HG03520 (cell line): ENCODE measurements at regions not wholly inside any gene's neighbourhood (a gene's known extent, or its start where the extent isn't known, plus 50 kb on each side); places are given as distances from the start of the nearest gene placed in this dataset.

Experiments
- ATAC-seq: cut with Tn5 transposase; IDR thresholded peaks from one replicate; pipeline ENCODE4 v1.9.1; 2021; ENCODE audit warnings: mild to moderate bottlenecking, moderate library complexity; ENCODE audit not compliant: unreplicated experiment

- ATAC-seq: no peak
Observed at GRCh38 chr2:180325416-180326120, 318.5 kb upstream of the CWC22 start.

- no peak for ATAC-seq
Observed at GRCh38 chr2:180324182-180324581, 317.1 kb upstream of the CWC22 start.

GRCh38 chr2:180322781-180323180 is 315.7 kb upstream of the CWC22 start:
- ATAC-seq: no peak

- ATAC-seq: peak; percentile 91
Observed at GRCh38 chr2:180319586-180320405, 312.7 kb upstream of the CWC22 start.

GRCh38 chr2:180314086-180314485 is 307.0 kb upstream of the CWC22 start:
- no peak for ATAC-seq

GRCh38 chr2:180312542-180312941 is 305.4 kb upstream of the CWC22 start:
- no peak for ATAC-seq

DNA sequence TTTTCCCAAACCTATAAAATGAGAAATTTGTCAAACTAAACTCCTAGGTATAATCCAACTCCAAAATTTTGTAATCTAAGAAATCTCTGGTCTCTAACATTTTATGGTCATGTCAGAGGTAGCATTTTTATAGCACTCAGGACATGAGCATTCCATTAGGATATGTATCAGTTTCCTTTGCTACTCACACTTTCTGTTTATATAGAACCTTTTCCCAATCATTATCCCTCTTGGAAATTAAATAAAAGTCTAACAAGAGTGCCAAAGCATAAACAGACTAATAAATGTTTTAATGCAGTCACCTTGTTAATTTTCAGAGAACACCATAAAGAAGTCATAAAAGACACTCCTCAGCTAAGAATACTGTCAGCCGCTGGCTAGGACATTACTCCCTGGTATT is 300.0 kb upstream of the CWC22 start:
- no peak for ATAC-seq

DNA sequence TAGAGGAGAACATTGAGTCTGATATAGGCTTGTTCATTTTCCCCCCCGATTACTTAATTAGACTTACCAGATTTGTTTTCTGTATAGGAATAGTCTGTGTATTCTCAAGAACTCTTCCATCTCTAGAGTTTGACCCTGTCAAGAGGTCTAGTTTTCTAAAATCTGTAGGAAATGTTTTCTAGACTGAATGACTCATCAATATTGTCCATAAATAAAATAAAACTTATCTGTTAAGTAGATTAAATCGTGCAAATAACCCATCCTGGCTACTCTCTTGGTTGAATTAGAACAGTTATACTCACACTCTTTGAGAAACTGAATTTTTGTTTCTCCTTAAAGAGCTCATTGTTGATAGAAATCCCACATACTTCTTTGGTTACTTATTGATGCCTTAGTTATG is 299.2 kb upstream of the CWC22 start:
- no peak for ATAC-seq

DNA sequence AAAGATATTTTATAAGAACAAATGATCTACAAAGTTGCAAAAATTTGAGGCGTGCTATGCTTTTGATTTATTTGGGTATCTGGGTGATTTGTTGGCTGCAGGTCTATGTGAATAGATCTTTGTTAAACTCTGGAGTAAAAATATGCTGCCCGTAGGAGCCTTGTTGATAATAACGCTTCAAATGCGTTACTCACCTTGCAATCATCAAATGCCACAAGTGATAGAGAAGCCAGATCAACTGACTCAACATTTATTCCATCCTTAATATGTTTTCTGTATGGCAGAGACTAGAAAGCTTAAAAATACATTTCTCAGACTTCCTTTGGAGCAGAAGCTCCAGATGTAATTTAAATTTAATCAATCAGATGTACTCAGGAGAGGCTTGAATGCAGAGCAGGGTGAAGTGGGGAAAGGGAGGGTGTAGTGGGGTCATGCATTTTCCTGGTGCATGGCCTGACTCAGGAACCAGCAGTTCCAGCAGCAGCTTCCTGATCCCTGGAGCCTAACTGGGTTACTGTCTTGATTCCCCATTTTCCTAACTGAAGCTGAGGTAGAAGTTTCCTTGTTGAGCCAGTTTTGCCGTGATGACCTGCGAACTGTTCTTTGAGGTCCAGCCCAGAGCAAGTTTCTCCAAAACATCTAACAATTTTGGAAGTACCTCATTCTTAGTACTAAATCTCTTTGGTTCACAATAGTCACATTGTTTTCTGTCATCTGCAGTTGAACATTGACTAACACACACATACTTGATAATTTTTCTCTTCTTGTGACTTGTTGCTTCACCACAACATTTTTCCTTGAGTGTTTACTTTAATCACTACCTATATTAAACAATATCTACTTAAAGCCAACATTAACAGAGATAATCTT is 284.7 kb upstream of the CWC22 start:
- no peak for ATAC-seq

DNA sequence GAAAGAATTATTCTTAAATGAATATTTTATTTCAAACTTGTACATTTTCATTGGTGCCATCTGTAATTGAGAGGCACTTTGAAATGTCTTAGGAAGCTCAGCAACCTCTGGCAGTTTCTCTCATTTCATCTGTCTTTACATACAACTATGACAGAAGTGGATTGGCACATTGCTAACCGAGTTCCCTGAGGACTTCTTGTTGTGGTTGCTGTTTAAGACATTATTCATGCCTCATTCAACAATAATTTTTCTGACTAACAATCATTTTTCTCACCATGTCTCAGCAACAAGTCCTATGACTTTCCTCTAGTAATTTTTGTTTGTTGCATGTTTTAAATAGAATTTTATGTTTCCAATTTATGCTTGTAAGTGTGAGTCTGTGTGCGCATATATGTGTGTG is 284.0 kb upstream of the CWC22 start:
- ATAC-seq: no peak

- no peak for ATAC-seq
Observed at GRCh38 chr2:180289627-180290026, 282.5 kb upstream of the CWC22 start.

DNA sequence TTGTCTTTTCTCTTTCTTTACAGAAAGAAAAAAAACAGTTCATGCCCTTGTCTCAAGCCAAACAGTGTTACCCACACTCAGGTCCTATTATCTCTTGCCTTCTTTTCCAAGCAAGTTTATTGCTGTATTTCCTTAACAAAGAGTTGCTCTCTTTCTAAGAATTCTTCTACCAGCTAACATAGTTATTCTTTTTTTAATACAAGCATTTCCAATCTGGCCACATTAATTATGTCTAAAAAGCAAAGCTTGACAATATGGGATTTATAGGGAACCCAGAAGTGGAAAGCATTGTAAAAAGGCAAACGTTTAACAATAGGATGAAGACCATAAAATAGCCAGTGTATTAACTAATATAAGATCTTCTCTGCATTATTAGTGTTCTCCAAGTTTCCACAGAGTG is 272.5 kb upstream of the CWC22 start:
- ATAC-seq: no peak

DNA sequence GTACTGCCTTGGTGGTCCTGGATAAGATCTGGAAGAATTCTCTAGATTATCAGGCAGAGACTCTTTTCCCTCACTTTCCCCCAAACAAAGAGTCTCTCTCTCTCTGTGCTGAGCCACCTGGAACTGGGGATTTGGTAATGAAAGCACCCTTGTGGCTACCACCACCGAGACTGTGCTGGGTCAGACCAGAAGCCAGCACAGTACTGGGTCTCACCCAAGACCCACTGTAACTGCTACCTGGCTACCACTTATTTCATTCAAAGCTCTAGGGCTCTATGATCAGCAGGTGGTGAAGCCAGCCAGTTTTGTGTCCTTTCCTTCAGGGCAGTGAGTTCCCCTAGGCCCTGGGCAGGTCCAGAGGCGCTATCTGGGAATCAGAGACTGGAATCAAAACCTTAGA is 269.6 kb upstream of the CWC22 start:
- ATAC-seq: no peak

DNA sequence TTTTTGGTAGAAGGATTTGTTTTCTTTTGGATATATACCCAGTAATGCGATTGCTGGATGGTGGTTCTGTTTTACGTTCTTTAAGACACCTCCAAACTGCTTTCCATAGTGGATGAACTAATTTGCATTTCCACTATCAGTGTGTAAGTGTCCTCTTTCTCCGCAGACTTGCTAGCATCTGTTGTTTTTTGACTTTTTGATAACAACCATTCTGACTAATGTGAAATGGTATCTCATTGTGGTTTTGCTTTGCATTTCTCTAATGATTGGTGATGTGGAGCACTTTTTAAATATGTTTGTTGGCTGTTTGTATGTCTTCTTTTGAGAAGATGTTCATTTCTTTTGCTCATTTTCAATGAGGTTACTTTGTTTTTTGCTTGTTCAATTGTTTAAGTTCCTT is 260.9 kb upstream of the CWC22 start:
- no peak for ATAC-seq

DNA sequence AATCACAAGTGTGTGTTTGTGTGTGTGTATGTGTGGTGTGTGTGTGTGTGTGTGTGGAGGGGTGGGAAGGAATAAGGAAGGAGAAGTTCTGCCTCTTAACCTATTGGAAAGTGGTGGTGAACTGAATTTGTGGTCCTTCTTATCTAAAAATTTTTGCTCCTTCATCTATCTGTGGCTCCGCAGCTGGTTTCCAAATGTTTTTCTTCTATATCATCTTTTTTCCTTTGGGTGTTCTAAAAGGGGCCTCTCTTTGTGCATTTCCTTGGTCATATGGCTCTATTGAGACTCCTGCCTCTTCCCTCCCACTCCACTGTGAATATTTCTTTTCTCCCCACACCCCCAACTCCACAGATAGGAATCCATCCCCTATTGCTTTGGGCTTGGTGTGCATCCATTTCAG is 254.9 kb upstream of the CWC22 start:
- ATAC-seq: no peak

GRCh38 chr2:180258579-180258978 is 251.5 kb upstream of the CWC22 start:
- ATAC-seq: no peak

GRCh38 chr2:180258041-180258537 is 251.0 kb upstream of the CWC22 start:
- no peak for ATAC-seq

- ATAC-seq: no peak
Observed at GRCh38 chr2:180257247-180257646, 250.2 kb upstream of the CWC22 start.

GRCh38 chr2:180255981-180256380 is 248.9 kb upstream of the CWC22 start:
- ATAC-seq: no peak

DNA sequence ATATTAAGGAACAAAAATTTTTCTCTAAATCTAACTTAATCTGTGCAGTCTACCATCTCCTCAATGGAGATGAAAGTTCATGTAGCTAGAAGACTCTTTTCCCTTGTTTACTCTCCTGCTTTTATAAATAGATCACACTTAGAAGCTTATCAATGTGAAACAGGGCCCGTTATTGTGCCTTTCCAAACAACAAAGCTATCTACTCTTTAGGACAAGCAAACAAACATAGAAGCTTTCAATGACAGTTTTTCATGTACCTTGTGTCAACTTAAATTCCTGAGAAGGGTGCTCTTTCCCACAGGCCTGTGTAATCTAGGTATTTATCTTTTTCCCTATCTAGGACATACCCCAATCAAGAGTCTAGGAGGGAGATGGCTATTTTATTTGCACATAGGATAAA is 247.8 kb upstream of the CWC22 start:
- ATAC-seq: no peak

GRCh38 chr2:180247658-180248057 is 240.6 kb upstream of the CWC22 start:
- no peak for ATAC-seq
